HG02970 (cell line): ENCODE measurements at regions not wholly inside any gene's neighbourhood (a gene's known extent, or its start where the extent isn't known, plus 50 kb on each side); places are given as distances from the start of the nearest gene placed in this dataset.
A peak's percentile ranks its signal among the peaks of the same experiment; 100 is the strongest.

ENCODE experiments used
- ATAC-seq: cut with Tn5 transposase; IDR thresholded peaks from one replicate; pipeline ENCODE4 v1.9.1; 2021; ENCODE audit warnings: mild to moderate bottlenecking, moderate library complexity, moderate number of reproducible peaks; ENCODE audit not compliant: unreplicated experiment, low FRiP score

DNA sequence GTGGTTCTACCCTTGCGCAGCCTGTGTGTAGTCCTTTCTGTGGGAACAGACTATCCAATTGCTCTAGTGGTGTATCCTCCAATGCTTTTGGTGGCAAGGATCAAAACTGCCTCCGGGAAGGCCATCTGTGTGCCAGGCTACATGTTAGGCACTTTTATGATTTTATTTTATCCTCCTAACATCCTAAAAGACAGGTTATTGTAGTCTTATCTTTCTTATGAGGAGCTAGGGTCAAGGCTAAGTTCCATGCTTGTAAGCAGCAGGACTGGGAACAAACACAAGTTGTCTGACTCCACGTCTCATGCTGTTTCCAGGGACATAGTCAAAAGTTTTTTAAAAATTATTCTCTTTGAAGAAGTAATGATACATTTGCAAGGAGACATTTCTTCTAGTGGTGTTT is 278.7 kb upstream of the ADAMTSL1 start:
- no peak for ATAC-seq

- ATAC-seq: no peak
Measured at GRCh38 chr9:18202924-18203323, 271.0 kb upstream of the ADAMTSL1 start.

DNA sequence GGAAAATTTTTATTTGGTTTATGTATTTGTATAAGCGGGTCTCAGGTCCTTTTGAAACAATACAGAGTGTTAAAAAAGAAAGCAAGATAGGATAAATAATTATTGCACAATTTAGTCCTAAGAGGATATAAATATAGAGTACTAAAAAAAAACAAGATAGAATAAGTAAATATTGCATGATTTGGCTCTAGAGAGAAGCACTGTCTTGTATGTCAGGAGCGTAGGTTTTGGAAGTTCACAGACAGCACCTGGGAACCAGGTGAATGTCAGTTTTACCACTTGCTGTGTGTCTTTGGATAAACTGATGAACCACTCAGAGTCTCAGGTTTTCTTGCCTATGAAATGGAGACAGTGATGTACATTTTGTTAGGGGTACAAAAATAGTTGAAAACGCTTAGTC is 266.2 kb upstream of the ADAMTSL1 start:
- ATAC-seq: no peak

DNA sequence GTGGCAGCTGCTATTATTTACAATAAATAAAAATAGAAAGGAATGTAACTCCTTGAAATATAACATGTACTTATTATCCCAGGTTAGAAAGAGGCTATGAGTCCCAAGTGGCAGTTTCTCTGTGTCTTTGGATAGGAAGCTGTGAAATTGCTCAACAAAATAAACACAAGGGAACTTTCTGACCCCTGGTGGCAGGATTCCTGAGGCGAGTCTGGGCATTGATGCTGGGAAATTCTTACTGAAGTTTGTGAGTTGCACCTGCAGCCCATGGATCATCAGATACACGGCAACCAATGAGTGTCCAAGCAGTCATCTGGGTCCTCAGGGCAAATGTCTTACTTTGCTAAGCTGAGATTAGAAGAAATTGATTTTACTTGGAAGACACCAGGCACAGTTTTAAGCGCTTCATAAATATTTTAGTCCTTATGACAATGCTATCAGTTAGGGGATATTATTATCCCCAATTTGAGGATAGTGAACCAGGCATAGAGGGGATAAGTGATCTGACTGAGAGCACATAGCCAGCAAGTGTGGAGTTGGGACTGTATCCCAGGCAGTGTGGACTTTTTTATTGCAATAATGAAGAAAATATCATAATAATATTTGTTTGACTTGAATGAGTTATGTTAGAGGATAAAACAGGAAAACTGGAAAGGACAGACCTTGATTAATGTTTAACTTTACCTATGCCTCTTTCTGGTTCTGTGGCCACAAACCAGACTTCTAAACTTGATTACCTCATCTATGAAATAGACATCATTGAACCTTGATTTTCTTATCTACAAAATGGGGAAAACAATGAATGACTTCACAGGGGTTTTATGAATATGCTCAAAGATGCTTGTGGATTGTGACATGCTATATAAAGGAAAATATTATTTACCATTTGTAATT is 265.5 kb upstream of the ADAMTSL1 start:
- no peak for ATAC-seq

GRCh38 chr9:18215626-18216025 is 258.3 kb upstream of the ADAMTSL1 start:
- ATAC-seq: no peak

GRCh38 chr9:18216376-18216775 is 257.6 kb upstream of the ADAMTSL1 start:
- ATAC-seq: no peak

DNA sequence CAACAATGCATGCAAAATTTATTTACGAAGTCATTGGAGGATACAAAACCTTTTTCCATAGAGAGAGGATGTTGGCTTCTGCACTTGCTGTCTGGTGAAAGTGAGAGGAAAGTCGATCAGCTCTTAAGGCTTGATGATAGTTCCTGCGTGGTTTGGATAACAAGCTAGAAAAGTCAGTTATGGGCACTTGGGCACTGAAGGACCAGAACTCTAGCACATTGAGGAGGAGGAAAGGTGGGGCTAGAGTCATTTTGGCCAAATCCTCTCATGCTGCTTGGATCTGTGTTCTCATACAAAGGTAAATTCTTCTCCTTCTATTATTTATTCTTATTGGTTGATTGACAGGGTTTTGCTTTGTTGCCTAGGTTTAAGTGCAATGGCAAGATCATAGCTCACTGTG is 245.9 kb upstream of the ADAMTSL1 start:
- no peak for ATAC-seq

- no peak for ATAC-seq
Measured at GRCh38 chr9:18229992-18230676, 243.8 kb upstream of the ADAMTSL1 start.

DNA sequence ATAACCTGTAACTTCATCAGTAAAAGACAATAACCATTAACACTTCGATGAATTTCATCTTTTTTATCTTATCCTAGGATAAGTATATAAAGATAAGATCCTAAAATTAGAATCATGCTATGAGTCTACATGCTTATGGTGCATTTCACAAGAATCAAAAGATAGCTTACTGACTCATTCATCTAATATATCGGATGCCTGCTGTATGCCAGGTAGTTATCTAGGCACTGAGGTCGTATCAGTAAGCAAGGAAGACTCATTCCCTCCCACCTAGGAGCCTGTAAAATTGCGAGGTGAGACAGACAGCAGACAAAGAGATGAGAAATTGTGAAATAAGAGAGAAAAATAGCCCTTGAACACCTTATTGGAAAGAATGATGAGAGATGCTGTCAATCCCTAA is 240.6 kb upstream of the ADAMTSL1 start:
- ATAC-seq: no peak

DNA sequence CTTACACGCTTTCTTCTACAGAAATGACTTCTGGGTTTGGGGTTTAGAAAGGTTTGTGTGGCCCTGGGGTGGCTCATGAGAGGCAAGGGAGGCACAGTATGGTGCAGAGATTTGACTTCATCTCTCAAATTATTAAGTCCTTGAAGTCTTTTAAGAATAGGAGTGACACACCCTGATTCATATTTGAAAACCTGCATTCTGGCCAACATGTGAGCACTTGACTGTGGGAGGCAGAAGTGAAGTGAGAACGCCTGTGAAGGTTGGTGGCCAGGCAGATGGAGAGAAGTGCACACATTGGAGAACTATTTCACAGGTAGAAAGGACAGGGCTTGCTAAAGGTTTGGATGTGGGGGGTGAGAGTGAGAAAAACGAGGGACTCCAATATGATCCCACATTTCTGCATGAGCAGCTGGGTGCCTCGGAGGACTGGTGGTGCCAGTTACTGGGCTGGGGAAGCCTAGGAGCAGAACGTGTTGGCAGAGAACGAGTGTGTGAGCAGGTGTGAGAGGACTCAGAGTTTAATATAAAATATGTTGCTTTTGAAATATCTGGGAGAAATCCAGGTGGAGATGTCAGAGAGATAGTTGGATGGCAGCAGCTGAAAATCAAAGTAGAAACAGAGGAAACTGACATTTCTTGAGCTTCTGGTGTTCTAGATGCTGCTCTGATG is 240.0 kb upstream of the ADAMTSL1 start:
- no peak for ATAC-seq

GRCh38 chr9:18235181-18235908 is 238.6 kb upstream of the ADAMTSL1 start:
- ATAC-seq: no peak

DNA sequence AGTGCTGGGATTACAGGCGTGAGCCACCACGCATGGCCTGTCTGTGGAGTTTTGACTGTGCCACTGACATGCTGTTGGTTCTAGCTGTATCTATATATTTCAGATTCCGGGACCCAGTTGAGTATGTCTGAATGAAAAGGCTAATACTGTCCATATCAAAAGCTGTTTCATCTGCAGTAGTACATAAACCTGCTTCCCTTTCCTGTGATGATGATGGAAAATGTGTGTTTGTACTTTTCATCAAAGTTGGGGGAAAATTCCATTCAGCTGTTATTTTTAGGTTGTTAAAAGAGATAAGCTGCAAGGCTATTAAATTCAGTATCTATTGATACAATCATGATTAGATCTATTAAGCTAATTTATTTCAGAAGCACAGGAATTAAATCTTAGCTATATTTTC is 237.6 kb upstream of the ADAMTSL1 start:
- ATAC-seq: no peak

DNA sequence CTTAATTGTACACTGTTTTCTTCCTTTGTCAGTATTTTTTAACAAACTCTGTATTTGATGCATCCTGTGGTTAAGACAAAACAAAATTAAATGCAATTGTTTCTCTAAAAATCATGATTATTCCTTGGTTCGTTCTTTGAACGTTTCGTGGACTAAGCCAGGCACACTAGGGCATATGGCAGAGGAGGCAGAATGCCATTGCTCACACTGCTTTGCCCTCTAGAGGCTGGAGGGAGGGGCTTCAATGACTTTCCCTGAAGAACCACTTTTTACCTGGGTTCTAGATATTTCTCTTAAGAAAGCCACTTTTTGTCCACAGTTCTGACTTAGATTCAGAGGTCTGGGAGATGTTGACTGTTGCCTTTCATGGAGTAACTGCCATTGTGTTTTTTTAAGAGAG is 236.2 kb upstream of the ADAMTSL1 start:
- no peak for ATAC-seq

DNA sequence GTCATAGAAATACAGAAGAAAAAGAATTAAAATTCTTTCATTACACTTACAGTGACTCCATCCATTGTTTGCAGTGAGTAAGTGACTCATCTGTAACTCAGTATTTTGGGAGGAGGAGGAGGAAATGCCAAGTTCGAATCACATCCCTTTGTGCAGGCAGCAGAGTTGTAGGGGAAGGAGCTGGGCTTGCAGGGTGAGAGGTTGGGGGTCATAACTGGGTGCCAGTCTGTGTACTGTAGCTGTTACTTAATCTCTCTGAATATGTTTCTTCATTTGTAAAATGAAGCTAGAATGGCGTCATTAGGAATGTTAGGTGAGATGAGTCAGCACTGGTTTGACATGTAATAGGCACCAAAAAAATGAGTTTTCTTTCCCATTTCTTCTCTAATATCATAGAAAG is 235.7 kb upstream of the ADAMTSL1 start:
- no peak for ATAC-seq

DNA sequence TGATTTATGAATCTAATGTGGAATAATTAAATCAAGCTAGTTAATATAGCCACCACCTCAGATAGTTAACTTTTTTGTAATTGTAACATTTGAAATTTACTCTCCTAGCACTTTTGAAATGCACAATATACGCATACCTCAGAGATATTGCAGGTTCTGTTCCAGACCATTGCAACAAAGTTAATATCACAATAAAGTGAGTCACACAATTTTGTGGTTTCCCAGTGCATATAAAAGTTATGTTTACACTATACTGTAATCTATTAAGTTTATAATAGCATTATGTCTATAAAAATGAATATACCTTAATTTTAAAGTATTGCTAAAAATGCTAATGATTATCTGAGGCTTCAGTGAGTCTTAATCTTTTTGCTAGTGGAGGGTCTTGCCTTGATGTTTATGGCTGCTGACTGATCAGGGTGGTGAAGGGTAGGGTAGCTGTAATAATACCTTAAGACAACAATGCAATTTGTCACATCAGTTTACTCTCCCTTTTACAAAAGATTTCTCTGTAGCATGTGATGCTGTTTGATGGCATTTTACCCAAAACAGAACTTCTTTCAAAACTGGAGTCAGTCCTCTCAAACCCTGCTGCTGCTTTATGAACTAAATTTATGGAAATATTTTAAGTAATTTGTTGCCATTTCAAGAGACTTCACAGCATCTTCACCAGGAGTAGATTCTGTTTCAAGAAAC is 235.1 kb upstream of the ADAMTSL1 start:
- ATAC-seq: no peak

GRCh38 chr9:18240213-18240612 is 233.7 kb upstream of the ADAMTSL1 start:
- no peak for ATAC-seq

DNA sequence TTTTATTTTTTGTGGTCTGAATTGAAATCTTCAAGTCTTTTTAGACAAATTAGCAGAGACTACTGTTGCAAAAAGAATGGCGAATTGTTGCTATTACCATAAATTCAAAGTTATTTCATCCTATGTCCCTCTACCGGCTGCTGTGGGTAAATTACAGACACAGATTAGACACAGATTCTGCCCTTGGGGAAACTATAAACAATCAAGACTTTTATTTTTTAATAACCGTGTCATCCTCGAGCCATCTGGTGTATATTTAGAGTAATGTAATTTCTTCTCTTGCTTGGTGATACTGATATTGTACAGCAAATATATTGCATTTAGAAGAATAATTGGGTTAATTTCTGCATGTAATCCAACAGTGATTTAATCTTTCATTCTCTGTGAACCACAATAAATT is 228.0 kb upstream of the ADAMTSL1 start:
- ATAC-seq: no peak

GRCh38 chr9:18250053-18250452 is 223.9 kb upstream of the ADAMTSL1 start:
- no peak for ATAC-seq

DNA sequence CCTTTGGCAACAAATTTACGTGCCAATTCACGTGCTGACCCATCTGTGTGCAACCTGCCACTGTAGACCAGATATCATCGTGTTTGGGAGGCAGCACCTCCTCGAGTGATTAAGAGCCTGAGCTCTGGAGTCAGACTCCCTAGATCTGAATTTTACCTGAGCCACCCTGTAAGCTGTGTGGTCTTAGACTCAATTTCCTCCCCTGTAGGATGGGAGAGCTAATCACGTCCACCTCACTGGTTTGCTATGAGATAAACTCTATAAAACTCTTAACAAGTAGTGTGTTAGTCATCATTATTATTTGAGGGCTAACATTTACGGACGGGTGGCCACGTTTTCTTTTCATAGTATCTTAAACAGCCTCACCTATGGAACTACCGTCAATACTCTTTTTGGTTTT is 220.0 kb upstream of the ADAMTSL1 start:
- no peak for ATAC-seq

- peak; percentile 88 for ATAC-seq
Measured at GRCh38 chr9:18255158-18255629, 218.8 kb upstream of the ADAMTSL1 start.
